ENCODE measurements at regions not wholly inside any gene's neighbourhood (a gene's known extent, or its start where the extent isn't known, plus 50 kb on each side); places are given as distances from the start of the nearest gene placed in this dataset.

DNA sequence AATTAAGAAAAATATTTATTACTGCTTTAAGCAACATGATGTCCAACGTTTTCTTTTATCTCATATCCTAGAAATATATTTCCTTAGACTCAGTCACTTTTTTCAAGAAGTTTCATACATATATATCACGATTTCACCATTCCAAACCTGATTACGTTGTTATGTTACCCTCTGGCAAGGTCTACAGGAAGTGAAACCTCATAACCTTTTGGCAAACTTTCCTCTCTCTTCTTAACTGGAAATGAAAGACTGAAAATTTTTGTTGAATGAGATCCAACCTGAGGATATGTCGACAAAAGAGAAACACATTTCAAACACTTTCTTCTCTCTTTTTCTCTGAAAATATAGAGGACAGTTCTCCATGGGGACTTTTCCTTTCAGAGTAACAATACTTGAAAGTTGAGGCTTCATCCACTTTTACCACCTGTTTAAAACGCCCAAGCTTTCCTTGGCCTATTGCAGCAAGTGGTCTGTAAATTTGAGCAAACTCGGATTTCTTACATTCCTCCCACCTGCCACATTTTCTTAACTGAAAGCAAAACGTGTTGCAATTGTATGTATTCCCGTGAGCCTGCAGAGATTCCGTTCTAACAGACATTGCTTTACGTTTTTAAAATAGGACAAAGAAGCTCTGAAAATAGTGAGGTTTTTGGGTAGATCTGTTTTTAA is 298.1 kb downstream of the CETN3 start:
- no peak overlapping the region for H3K27ac ChIP-seq
- no peaks in the 10 kb centered on the region for H3K27me3 ChIP-seq
- H3K4me1 ChIP-seq, result no peaks in the 10 kb centered on the region
- intact Hi-C loops (cut with DNase I), result no loop called here
- WGBS, 2 donors, result 41 to 54% methylated on average over 10 of the region's 10 CpGs
- no peaks in the 10 kb centered on the region for H3K9me3 ChIP-seq
- no peaks in the 10 kb centered on the region for H3K36me3 ChIP-seq
- no peak for DNase-seq
- no peak overlapping the region for H3K4me3 ChIP-seq
- TF ChIP-seq CTCF (IDR thresholded peaks at IDR 0.05) (no peak), POLR2A (IDR thresholded peaks at IDR 0.05) (no peak)

DNA sequence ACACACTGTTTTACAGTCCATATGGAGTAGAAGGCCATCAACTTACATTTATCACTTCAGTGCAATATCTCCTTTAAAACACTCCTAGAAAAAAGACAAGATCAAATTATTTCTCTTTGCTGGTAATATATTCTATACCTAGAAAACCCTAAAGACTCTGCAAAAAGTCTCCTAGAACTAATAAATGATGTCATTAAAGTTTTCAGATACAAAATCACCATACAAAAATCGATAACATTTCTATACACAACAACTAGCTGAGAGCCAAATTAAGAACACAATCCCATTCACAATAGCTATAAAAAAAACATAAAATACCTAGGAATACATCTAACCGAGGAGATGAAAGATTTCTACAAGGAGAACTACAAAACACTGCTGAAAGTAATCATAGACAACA is 300.3 kb downstream of the CETN3 start:
- no peak for DNase-seq
- Histone ChIP-seq H3K9me3 (no peaks in the 10 kb centered on the region), H3K36me3 (no peaks in the 10 kb centered on the region), H3K27ac (no peak overlapping the region), H3K4me3 (no peak overlapping the region), H3K27me3 (no peaks in the 10 kb centered on the region), H3K4me1 (no peaks in the 10 kb centered on the region)
- no peak for TF ChIP-seq CTCF (IDR thresholded peaks at IDR 0.05)
- TF ChIP-seq POLR2A (IDR thresholded peaks at IDR 0.05), result no peak
- intact Hi-C loops (cut with DNase I), result no loop called here
- 35 to 41% methylated on average over 2 of the region's 2 CpGs for WGBS, 2 donors

DNA sequence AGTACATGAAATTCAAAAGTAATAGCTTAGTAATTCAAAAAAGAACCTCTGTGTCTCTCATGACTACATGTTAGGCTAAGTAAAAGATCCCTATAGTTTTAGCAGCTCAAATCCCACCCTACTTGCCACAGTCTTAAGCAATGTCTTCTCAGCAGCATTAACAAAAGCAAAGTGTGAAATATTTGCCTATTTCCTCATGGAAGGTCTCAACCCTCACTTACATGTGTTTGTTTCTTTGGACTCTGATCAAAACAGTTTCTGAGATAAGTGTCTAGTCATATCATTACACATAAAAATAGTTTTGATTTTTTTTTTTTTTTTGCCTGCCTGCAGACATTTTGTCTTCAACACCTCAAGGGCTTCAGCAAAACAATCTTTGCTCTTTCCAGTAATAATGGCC is 310.5 kb downstream of the CETN3 start:
- intact Hi-C loops (cut with DNase I), result no loop called here
- H3K9me3 ChIP-seq, result no peaks in the 10 kb centered on the region
- no peak for DNase-seq

GRCh38 chr5:90097082-90097477 is 312.5 kb downstream of the CETN3 start:
- 84 to 87% methylated on average over 4 of the region's 4 CpGs for WGBS, 2 donors
- H3K27ac ChIP-seq, result no peak overlapping the region
- intact Hi-C loops (cut with DNase I), result no loop called here
- H3K36me3 ChIP-seq, result no peaks in the 10 kb centered on the region
- DNase-seq, result no peak
- no peaks in the 10 kb centered on the region for H3K27me3 ChIP-seq
- TF ChIP-seq CTCF (IDR thresholded peaks at IDR 0.05), result no peak
- no peak for TF ChIP-seq POLR2A (IDR thresholded peaks at IDR 0.05)
- peaks cover 0 to 40% (median 8%) of the 10 kb centered on the region in 3 donors for H3K4me1 ChIP-seq
- no peaks in the 10 kb centered on the region for H3K9me3 ChIP-seq
- H3K4me3 ChIP-seq, result no peak overlapping the region

More for the DNA sequence above, 310.5 kb downstream of the CETN3 start:
- H3K27me3 ChIP-seq, result no peaks in the 10 kb centered on the region
- H3K4me1 ChIP-seq, result peaks cover 0 to 25% (median 8%) of the 10 kb centered on the region in 3 donors
- H3K27ac ChIP-seq, result no peak overlapping the region
- TF ChIP-seq POLR2A (IDR thresholded peaks at IDR 0.05), result no peak
- no peak for TF ChIP-seq CTCF (IDR thresholded peaks at IDR 0.05)
- no peak overlapping the region for H3K4me3 ChIP-seq
- H3K36me3 ChIP-seq, result no peaks in the 10 kb centered on the region

GRCh38 chr5:90096415-90097081 is 313.0 kb downstream of the CETN3 start:
- Histone ChIP-seq H3K4me1 (peaks cover 0 to 40% (median 8%) of the 10 kb centered on the region in 3 donors), H3K27me3 (no peaks in the 10 kb centered on the region), H3K36me3 (no peaks in the 10 kb centered on the region), H3K4me3 (no peak overlapping the region), H3K27ac (peak overlapping the region in 1 of 4 donors; percentile 45), H3K9me3 (no peaks in the 10 kb centered on the region)
- no peak for DNase-seq
- TF ChIP-seq CTCF (IDR thresholded peaks at IDR 0.05), result no peak
- WGBS, 2 donors, result 38 to 57% methylated on average over 6 of the region's 6 CpGs
- intact Hi-C loops (cut with DNase I), result no loop called here
